ENCODE measurements at regions not wholly inside any gene's neighbourhood (a gene's known extent, or its start where the extent isn't known, plus 50 kb on each side); places are given as distances from the start of the nearest gene placed in this dataset.

DNA sequence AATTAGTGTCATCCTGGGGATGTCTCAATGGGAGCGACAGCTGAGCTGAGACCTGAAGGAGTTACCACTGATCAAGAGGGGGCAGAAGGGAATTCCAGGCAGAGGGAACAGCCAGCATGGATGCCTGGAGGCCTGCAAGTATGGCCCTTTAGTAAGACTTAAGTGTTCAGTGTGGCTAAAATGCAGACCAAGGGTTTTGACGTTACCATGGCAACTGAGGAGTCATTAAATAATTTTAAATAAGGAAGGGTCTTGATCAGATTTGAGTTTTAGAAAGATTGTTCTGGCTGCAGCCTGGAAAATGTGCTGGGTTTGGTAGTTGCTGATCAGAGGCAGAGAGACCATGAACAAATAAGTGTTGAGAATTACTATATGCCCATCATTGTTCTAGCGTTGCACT is 285.5 kb downstream of the USP46 start:
- POLR2A ChIA-PET (ENCODE audit: partially characterized antibody), result no interaction called here
- Histone ChIP-seq H3K14ac (ENCODE audit: insufficient read length) (no peak overlapping the region), H3K4me3 (ENCODE audit: extremely low read depth in 1 of 4, insufficient read depth in 2 of 4, low read depth in 3 of 4, low read length in 4 of 4) (no peak overlapping the region)
- TF ChIP-seq CTBP2 (IDR thresholded peaks at IDR 0.05; ENCODE audit: borderline replicate concordance, insufficient read depth, insufficient read length, low read length) (no peak), TCF12 (IDR thresholded peaks at IDR 0.05; ENCODE audit: low read depth, low read length) (no peak), NRF1 (IDR thresholded peaks at IDR 0.05; ENCODE audit: low read depth, low read length) (no peak), GABPA (IDR thresholded peaks at IDR 0.05; ENCODE audit: borderline replicate concordance, insufficient read depth, low read length) (no peak), RAD21 (IDR thresholded peaks at IDR 0.05 in 1 of 2, conservative IDR thresholded peaks at IDR 0.05 in 1 of 2; ENCODE audit: low read depth in 2 of 2, low read length in 2 of 2) (no peak), KDM1A (IDR thresholded peaks at IDR 0.05; ENCODE audit: borderline replicate concordance, low read length) (no peak), TBP (IDR thresholded peaks at IDR 0.05; ENCODE audit: low read depth, low read length) (no peak), EGR1 (IDR thresholded peaks at IDR 0.05; ENCODE audit: borderline replicate concordance, low read depth, low read length) (no peak), RXRA (IDR thresholded peaks at IDR 0.05; ENCODE audit: insufficient read depth, low read depth, low read length) (no peak), TAF7 (optimal IDR thresholded peaks at IDR 0.05; ENCODE audit: borderline replicate concordance, low read depth, low read length) (no peak), HDAC6 (IDR thresholded peaks at IDR 0.05; ENCODE audit: low read depth, low read length) (no peak), NANOG (IDR thresholded peaks at IDR 0.05; ENCODE audit: insufficient read depth, low read depth, low read length, poor library complexity, severe bottlenecking) (no peak), RFX5 (IDR thresholded peaks at IDR 0.05; ENCODE audit: borderline replicate concordance, low read depth, low read length) (no peak), HDAC2 (IDR thresholded peaks at IDR 0.05; ENCODE audit: borderline replicate concordance in 1 of 2, low read depth in 2 of 2, low read length in 2 of 2) (no peak)

More for the DNA sequence above, 285.5 kb downstream of the USP46 start:
- Histone ChIP-seq H3K23ac (ENCODE audit: insufficient read length) (no peak overlapping the region), H2AK5ac (ENCODE audit: low read depth, low read length) (no peak overlapping the region), H4K91ac (replicated peaks; ENCODE audit: insufficient read length, low read length) (no peak overlapping the region), H3K79me2 (ENCODE audit: control insufficient read depth in 1 of 2, insufficient read depth in 2 of 2, low read length in 2 of 2) (no peaks in the 10 kb centered on the region), H3K9me3 (ENCODE audit: insufficient read depth in 2 of 2, low read depth in 1 of 2, low read length in 1 of 2) (no peaks in the 10 kb centered on the region), H3K79me1 (ENCODE audit: low read depth, low read length) (no peaks in the 10 kb centered on the region), H4K5ac (ENCODE audit: insufficient read length, low read depth, low read length) (no peak overlapping the region), H4K20me1 (replicated peaks in 1 of 2; ENCODE audit: control insufficient read depth in 1 of 2, insufficient read depth in 2 of 2, low read length in 2 of 2) (peaks cover 0 to 1% of the 10 kb centered on the region in 2 experiments), H2BK20ac (ENCODE audit: low read length) (no peak overlapping the region), H3K9ac (replicated peaks in 1 of 4; ENCODE audit: extremely low read depth in 1 of 4, low read depth in 3 of 4, low read length in 3 of 4) (no peak overlapping the region), H3K4ac (replicated peaks; ENCODE audit: insufficient read length, low read depth, low read length) (no peak overlapping the region), H3K4me2 (ENCODE audit: insufficient read depth in 1 of 2, low read depth in 2 of 2, low read length in 2 of 2) (no peak overlapping the region), H3K27me3 (replicated peaks in 1 of 4; ENCODE audit: control insufficient read depth in 3 of 4, extremely low read depth in 1 of 4, insufficient read depth in 3 of 4, low read length in 3 of 4) (no peaks in the 10 kb centered on the region), H3K27ac (ENCODE audit: low read depth, low read length) (no peak overlapping the region), H3K18ac (ENCODE audit: extremely low read depth, low read length) (no peak overlapping the region), H2BK12ac (ENCODE audit: low read depth, low read length) (no peak overlapping the region), H3K36me3 (ENCODE audit: control insufficient read depth in 2 of 4, insufficient read depth in 4 of 4, low read length in 3 of 4) (no peaks in the 10 kb centered on the region), H3K23me2 (ENCODE audit: low read depth, low read length) (no peaks in the 10 kb centered on the region), H2BK15ac (ENCODE audit: low read length) (no peak overlapping the region), H4K8ac (ENCODE audit: extremely low read depth, insufficient read depth, low read length) (no peak overlapping the region), H3K56ac (replicated peaks; ENCODE audit: insufficient read length, low read depth, low read length) (no peak overlapping the region), H2AFZ (ENCODE audit: low read length) (no peak overlapping the region), H2BK5ac (ENCODE audit: low read depth, low read length) (no peak overlapping the region), H3K4me1 (replicated peaks in 1 of 4; ENCODE audit: control insufficient read depth in 3 of 4, insufficient read depth in 4 of 4, low read length in 3 of 4) (peaks cover 4 to 8% (median 5%) of the 10 kb centered on the region in 4 experiments), H2BK120ac (replicated peaks; ENCODE audit: low read depth, low read length) (no peak overlapping the region)
- DNase-seq (ENCODE audit: low read depth in 1 of 2, low spot score in 2 of 2), result no peak
- 86% methylated on average over 3 of the region's 3 CpGs; no CpG with 5 or more reads in 1 of the 2 experiments for WGBS, 2 experiments (ENCODE audit: extremely low coverage in 1 of 2, insufficient coverage in 1 of 2, insufficient read length in 1 of 2, insufficient replicate concordance in 2 of 2, low coverage in 1 of 2, low lambda C conversion rate in 2 of 2, missing lambda C conversion rate in 1 of 2)
- FAIRE-seq, result no peak
- CTCF ChIA-PET (ENCODE audit: partially characterized antibody), result interaction anchor here (5.4 kb wide), 1 partner anchor 609 kb away, joined by 44 read pairs; no protein-coding TSS in a partner anchor

All from H1 (cell line).